NT2/D1 (cell line): ENCODE measurements at regions not wholly inside any gene's neighbourhood (a gene's known extent, or its start where the extent isn't known, plus 50 kb on each side); places are given as distances from the start of the nearest gene placed in this dataset.

Experiments used
- SUZ12 ChIP-seq: IDR thresholded peaks from 2 replicates; pipeline ENCODE4 v1.6.1; 2011; ENCODE audit not compliant: insufficient read length, insufficient read depth; ENCODE audit errors: extremely low read depth
- YY1 ChIP-seq: IDR thresholded peaks from 2 replicates; pipeline ENCODE4 v1.6.1; 2011; ENCODE audit not compliant: insufficient read length, insufficient read depth

DNA sequence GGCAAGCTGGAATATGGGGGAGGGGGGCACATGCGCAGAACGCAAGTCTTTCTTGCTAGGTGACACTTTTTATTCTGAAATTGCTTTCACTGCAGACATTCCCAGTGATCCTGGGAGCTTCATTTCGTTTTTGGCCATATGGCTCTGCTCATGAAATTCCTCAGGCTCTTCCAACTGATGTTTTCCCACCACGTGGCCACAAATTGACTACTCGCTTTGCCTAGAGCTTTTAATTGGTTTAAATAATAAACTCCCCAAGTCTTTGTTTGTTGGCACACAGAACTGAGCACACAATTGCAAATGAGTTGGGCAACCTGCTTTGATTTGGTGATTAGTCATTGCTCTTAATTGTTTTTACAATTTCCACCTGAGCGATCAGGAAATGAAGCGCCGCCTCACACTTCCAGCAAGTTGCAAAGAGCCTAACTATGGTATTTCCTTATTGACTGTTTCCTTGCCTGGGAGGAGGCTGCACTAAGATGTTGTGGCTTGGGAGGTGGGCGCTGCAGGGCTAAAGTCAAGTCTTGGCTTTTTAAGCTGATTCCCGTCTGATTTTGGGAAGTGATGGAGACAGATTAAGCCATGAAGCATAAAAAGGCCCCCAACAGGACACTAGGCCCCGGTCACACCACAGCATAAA is 282.5 kb downstream of the ZIC3 start:
- TF ChIP-seq YY1 (no peak), SUZ12 (no peak)
